Left hindlimb (tissue), 1 donor: ENCODE measurements at regions not wholly inside any gene's neighbourhood (a gene's known extent, or its start where the extent isn't known, plus 50 kb on each side); places are given as distances from the start of the nearest gene placed in this dataset.

Source experiments
- DNase-seq: peaks from one replicate; pipeline ENCODE4 v3.0.0-alpha.2; 2018

GRCh38 chr11:128324531-128325141, 262.7 kb downstream of the ETS1 start:
- DNase-seq: no peak

DNA sequence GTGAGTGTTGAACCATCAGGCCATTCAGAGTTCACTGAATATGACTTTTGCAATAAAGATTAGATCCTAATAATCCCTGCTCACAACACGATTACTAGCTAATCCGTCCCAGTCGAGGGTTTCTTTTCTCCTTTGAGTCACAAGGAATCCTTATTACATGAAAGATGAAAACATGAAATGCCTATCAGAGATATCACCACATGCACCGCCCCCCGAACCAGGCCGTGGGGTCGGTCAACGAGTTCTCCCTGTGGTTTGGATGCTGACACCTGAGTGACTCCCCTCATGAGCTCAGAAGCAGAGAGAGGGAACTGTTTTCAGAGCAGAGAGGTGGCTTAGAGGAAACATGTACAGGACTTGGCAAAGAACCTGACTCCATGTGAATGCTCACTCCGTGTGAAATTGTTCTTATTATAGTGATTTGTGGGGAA, 263.3 kb downstream of the ETS1 start:
- no peak for DNase-seq

DNA sequence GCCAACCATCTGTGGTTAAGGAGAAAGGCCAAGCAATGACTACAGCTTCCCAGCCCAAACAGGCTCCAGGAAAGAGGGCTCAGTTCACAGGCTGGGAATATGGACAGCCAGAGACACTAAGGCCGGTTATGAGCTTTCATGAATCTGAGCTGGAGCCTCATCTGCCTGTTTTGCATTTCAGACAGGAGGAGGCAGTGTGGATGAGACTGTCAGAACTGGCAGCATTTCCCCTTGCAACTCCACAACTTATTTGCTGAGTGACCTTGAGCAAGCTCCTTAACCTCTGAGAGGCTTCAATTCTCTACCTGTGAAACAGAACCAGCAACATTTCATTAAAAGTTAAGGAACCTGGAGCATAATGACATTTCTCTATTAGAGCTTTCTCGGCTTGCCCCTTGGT, 264.0 kb downstream of the ETS1 start:
- no peak for DNase-seq

- no peak for DNase-seq
Observed at GRCh38 chr11:128318856-128319474, 268.4 kb downstream of the ETS1 start.

GRCh38 chr11:128316541-128317227, 270.7 kb downstream of the ETS1 start:
- DNase-seq: no peak

DNA sequence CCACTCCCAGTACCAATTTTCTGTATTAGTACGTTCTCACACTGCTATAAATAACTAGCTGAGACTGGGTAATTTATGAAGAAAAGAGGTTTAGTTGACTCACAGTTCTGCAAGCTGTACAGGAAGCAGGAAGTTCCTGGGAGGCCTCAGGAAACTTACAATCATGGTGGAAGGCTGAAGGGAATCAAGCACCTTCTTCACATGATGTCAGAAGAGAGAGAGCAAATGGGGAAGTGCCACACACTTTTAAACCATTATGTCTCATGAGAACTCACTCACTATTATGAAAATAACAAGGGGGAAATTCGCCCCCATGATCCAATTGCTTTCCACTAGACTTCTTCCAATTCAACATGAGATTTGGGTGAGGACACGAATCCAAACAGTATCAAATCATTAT, 271.4 kb downstream of the ETS1 start:
- no peak for DNase-seq

DNA sequence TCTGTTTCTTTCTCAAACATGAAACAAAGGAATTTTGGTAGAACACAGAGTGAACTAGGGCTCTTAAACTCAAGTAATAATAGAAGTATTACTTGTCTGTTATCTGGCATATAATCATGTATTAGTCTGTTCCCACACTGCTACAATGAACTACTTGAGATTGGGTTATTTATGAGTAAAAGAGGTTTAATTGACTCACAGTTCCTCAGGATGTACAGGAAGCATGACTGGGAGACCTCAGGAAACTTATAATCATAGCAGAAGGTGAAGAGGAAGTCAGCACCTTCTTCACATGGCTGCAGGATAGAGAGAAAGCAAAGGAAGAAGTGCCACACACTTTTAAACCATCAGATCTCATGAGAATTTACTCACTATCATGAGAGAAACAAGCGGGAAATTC, 273.4 kb downstream of the ETS1 start:
- DNase-seq: no peak

DNA sequence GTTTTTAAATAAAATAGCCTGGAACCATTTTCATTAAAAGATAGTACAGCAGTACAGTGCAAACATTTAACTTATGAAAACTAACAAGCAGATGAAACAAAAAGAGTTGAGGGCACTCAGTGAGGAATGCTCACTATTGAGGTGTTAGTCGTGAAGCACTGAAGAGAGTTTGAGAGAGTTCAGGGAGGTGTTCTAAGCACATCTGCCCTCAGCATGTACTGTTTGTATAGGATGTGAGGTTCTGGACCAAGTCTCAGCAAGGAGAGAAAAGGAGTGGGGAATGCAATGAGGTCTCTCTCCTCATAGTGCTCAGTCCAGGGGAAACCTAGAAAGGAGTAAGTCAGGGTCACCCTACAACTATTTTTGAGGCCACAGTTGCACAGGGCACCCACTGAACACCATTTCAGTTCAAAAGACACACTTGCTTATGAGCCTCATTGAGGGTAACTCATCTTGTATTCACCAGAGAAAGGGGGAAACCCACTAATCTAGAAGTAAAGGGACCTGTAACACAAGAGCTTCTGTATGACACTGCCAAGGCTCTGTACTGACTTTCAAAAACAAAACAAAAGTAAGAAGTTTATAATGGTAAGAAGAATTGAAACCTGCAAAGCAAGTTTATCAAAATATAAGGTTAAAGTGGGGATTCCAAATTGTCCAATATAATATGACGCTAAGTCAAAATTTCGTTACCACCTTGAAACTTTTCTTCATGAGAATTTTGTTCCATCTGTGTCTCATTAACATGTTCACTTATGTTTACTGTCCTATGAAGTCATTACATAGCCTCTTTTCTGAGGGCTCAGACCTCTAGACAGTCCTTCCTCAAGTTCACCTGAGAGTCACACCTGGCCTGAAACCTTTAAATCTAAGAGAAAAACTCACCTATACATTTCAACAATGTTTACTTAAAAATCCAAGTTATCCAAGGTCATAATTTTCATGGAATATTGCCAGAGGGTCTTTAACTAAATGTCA, 275.3 kb downstream of the ETS1 start:
- no peak for DNase-seq

DNA sequence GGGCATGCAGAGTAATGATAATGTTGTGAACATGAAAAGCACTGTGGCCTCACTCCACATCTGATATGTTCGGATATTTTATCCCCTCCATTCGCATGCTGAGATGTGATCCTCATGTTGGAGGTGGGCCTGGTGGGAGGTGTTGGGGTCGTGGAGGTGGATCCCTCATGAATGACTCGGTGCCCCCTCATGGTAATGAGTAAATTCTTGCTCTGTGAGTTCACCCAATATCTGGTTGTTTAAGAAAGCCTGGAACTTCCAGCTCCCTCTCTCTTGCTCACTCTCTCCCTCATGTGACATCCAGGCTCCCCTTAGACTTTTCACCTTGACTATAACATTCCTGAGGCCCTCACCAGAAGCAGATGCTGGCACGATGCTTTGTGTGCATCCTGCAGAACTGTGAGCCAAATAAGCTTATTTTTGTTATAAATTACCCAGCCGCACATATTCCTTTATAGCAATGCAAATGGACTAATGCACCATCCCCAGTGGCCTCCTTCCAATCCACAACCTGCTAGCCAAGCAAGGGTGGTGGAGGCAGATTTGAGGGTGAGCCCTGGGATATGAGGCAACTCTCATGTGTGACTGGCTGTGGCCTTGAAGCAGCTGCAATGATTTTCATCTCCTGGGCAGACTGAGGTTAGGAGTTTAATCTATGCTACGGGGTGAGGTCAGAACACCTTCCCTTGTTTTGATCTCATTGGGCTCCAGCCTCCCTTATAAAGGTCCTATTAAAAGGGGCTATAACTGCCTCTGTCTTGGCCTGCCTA, 276.5 kb downstream of the ETS1 start:
- no peak for DNase-seq

GRCh38 chr11:128310005-128310404, 277.4 kb downstream of the ETS1 start:
- no peak for DNase-seq

DNA sequence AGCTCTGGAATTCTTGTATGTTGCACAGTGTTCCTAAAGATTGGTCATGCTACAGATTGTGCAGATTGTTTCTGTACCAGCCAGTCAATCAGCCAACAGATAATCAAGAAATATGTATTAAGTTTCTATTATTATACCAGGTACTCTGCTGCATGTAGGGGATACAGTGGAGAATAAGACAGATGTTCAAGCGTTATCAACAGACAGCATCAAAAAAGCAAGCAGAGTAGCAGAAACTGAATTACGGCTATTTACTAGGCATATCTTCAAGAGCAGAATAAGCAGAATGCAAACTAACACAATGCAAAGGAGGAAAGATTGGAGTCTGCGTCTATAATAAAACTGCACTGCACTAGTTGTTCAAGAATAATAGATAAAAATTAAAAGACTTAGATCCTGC, 278.6 kb downstream of the ETS1 start:
- no peak for DNase-seq

- DNase-seq: no peak
Observed at GRCh38 chr11:128305588-128305987, 281.8 kb downstream of the ETS1 start.

- no peak for DNase-seq
Observed at GRCh38 chr11:128304666-128305485, 282.5 kb downstream of the ETS1 start.

GRCh38 chr11:128304116-128304515, 283.2 kb downstream of the ETS1 start:
- no peak for DNase-seq

GRCh38 chr11:128303383-128303782, 284.0 kb downstream of the ETS1 start:
- DNase-seq: no peak

DNA sequence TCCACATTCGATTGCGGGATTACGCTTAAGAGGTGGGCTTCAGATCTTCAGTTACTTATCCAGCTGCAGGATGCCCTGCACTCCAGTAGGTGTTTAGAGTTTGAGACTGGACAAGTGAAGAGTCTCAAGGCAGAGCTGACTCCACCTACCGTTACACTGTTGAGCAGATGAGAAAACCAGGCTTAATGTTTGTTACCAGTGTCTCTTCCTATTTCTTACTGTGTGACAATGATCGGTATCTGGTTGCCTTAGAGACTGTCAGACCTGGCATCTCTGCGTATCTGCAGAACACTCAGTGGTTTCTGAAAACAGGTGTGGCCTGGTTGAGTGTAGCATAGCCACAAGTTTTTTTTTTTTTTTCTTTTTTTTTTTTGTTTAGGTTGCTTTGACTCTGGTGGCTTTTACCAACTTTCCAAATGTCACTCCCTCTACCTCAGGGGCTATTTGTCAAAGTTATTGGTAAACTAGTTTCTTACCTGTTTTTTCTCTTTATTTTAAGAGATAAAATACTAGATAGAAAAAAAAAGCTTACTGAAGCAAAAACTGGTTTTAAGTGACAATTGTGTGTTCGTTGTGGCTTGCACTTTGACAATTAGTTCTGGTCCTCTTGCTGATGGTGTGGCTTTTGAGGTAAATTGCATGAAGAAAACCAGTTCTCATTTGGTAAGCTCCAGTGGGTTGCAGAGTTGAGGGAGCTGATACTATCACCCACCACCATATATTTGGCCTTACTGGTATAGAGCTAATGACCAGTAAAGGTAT, 284.8 kb downstream of the ETS1 start:
- DNase-seq: no peak

DNA sequence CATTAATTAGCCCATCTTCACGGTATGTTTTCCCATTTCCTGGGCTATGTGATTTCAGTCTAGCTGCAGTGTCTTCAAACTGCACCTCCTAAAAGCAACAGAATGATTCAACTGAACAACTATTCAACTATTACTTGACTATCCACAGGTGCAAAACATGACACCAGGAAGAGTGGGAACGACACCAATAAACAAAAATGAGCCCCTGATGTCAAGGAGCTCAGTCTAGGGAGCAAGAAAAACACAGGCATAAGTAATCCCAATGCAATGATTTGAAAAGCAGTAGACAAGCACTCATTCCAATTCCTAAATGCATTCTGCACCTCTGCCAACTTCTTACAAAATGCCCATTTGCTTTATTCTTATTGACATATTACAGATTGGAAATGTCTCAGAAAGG, 285.6 kb downstream of the ETS1 start:
- no peak for DNase-seq

DNA sequence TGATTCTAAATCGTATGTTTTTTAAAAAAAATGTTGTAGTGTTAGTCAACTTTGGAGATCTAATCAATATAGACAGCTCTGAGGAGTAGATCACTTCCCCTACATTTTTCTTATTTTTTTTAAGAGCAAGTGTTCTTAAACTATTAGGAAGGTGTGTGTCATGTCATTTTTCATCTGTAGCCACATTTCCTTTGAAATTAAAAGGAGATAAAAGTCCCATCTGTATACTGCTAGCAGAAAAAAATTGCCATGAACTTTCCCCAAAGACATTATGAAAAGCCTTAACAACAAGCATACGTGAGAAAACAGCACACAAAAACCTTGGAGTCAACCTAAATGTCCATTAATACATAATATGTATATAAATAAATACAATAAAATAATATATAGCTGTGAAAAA, 286.6 kb downstream of the ETS1 start:
- no peak for DNase-seq

GRCh38 chr11:128299132-128299726, 288.1 kb downstream of the ETS1 start:
- DNase-seq: no peak

DNA sequence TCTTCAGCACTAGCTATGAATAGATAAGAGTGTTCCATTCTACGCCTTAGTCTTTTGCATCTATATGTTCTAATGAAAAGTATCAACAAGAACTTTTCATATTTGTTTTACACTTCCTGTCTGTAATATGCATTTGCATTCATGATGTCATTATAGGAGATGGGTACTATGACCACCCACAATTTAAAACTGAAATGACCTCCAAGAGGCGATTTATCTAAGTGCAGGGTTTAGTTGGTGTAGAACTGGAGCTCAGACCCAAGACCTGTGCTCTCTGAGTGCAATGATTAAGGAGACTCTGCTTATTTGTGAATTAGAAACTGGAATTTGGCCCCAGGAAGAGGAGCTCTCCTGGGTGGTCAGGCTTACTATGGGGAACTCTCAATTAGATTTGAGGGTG, 289.1 kb downstream of the ETS1 start:
- no peak for DNase-seq
